ENCODE measurements at regions not wholly inside any gene's neighbourhood (a gene's known extent, or its start where the extent isn't known, plus 50 kb on each side); places are given as distances from the start of the nearest gene placed in this dataset.

- H3K4me1 Mint-ChIP-seq (ENCODE audit: low read depth): no peaks in the 10 kb centered on the region
- H3K27me3 Mint-ChIP-seq (ENCODE audit: low read depth): peaks cover 13% of the 10 kb centered on the region
- no peaks in the 10 kb centered on the region for H3K36me3 Mint-ChIP-seq (ENCODE audit: low read depth)
- no peaks in the 10 kb centered on the region for H3K9me3 Mint-ChIP-seq
- no peak overlapping the region for H3K4me3 Mint-ChIP-seq
- intact Hi-C loops (cut with micrococcal nuclease): no loop called here
- no peak overlapping the region for H3K27ac Mint-ChIP-seq
- CTCF ChIA-PET: no interaction called here
- DNase-seq: no peak
Observed at GRCh38 chr1:82044111-82044510, 243.4 kb downstream of the ADGRL2 start.

DNA sequence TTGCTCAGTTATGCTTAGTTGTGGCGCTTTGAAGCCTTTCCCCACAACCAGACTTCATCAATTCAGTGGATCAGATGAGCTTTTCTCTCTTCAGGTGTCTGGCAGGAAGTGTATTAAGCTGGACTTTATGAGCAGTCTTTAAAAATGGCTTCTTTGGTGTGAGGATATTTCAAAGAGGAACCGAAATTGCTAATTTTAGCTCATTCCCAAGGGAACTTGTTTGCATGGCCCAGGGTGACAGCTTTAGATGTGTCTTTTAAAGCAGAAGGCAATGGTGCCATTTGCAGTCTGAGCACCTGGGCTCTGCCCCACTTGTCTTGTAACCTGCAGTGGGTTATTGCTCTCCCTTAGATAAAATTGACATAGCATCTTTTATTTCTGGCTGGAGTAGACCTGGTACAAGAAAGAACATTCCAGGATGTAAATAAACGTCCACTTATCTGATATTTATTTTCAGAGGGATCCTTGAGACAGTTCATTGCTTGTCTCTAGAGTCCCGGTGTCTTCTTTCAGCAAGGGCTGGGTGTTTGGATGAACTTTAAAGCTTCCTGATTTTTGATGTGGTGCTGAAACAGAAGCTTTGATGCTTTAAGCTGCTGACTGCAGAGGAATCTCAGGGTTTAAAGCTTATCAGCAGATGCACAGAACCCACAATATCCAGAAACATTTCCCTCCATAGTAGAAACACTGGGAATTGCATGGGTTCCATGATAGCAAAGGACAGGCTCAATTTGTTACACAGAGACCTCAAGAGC, 241.7 kb downstream of the ADGRL2 start:
- H3K27me3 Mint-ChIP-seq (ENCODE audit: low read depth): peaks cover 13% of the 10 kb centered on the region
- H3K27ac Mint-ChIP-seq: no peak overlapping the region
- DNase-seq: no peak
- H3K4me3 Mint-ChIP-seq: no peak overlapping the region
- CTCF ChIA-PET: no interaction called here
- H3K9me3 Mint-ChIP-seq: no peaks in the 10 kb centered on the region
- H3K4me1 Mint-ChIP-seq (ENCODE audit: low read depth): no peaks in the 10 kb centered on the region
- intact Hi-C loops (cut with micrococcal nuclease): no loop called here
- H3K36me3 Mint-ChIP-seq (ENCODE audit: low read depth): no peaks in the 10 kb centered on the region
